GM18505 (cell line): ENCODE measurements at regions not wholly inside any gene's neighbourhood (a gene's known extent, or its start where the extent isn't known, plus 50 kb on each side); places are given as distances from the start of the nearest gene placed in this dataset.

ENCODE experiments used
- ATAC-seq: cut with Tn5 transposase; IDR thresholded peaks from one replicate; pipeline ENCODE4 v1.9.1; 2021; ENCODE audit not compliant: unreplicated experiment
- POLR2A ChIP-seq: IDR thresholded peaks from 4 replicates; pipeline ENCODE4 v1.6.1; 2011; ENCODE audit warnings: borderline replicate concordance; ENCODE audit not compliant: insufficient read depth, insufficient read length; ENCODE audit errors: extremely low read depth

DNA sequence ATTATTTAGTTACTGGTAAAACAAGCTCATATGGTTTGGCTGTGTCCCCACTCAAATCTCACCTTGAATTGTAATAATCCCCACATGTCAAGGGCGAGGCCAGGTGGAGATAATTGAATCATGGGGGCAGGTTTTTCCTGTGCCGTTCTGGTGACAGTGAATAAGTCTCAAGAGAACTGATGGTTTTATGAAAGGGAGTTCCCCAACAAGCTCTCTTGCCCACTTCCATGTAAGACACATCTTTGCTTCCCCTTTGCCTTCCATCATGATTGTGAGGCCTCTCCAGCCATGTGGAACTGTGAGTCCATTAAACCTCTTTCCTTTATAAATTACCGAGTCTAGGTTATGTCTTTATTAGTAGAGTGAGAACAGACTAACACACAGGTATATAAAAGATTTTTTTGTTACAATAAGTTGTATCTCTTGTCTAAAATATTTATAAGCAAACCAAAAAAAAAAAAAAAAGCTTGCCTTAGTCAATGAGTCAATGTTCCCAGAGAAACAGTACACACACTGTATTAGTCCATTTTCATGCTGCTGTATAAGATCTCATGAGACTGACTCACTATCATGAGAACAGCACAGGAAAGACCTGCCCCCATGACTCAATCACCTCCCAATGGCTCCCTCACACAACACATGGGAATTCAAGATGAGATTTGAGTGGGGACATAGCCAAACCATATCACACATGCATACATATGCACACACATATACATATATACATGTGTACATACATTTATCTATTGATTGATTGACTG is 138.3 kb downstream of the BASP1 start:
- no peak for TF ChIP-seq POLR2A
- no peak for ATAC-seq

DNA sequence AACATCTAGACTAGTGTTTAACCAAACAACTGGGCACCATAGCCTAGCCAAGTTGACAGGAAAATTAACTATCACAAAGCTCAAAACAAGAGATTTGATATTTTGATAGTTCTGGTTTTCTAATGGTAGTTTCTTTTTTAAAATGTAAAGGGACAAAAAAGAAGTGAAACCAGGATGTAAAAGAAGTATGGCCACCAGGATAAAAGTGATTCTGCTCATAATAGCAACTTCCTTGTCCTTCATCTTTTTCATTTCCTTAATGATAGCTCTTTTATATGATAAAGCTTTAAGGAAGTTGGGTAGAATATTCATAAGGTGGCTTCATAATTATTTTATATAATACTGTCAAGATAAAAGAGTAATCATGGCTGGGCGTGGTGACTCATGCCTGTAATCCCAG is 139.1 kb downstream of the BASP1 start:
- no peak for ATAC-seq

DNA sequence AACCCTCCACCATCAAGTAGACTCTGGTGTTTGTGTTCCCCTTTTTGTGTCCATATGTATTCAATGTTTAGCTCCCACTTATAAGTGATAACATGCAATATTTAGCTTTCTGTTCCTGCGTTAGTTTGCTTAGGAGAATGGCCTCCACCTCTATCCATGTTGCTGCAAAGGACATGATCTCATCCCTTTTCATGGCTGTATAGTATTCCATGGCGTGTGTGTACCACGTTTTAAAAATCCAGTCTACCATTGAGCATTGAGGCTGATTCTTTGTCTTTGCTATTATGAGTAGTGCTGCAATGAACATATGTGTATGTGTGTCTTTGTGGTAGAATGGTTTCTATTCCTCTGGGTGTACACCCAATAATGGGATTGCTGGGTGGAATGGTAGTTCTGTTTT is 140.1 kb downstream of the BASP1 start:
- ATAC-seq: no peak

More for the DNA sequence above, 139.1 kb downstream of the BASP1 start:
- TF ChIP-seq POLR2A: no peak

GRCh38 chr5:17358031-17358430 is 140.0 kb upstream of the TAF11L2 start:
- TF ChIP-seq POLR2A: no peak
- no peak for ATAC-seq

More for the DNA sequence above, 140.1 kb downstream of the BASP1 start:
- TF ChIP-seq POLR2A: no peak

DNA sequence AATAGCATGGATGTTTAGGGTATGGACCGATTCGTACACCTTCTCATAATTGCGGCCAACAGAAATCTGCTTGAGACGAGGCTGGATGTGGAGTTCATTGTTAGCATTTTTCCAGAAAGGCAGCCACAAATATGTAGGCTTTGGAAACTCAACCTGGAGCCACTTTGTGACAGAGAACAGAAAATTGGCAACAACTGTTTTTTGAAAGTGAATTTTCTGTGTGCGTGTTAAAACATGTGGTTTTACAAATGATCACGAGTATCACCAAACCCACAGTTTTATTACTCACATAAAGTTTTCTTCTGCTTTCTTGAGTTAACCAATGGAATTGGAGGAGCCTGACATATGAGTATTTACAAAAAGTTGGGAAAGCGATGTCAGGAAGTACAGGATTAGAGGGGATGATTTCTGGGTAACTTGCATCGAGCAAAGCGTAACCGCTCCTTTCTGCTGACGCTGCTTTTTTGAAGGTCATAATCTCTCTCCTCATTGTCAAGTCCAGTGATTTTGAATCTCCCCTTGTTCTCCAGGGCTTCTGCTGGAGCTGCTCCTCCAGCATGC is 138.5 kb upstream of the TAF11L2 start:
- TF ChIP-seq POLR2A: no peak
- ATAC-seq: no peak

GRCh38 chr5:17360879-17361278 is 137.2 kb upstream of the TAF11L2 start:
- TF ChIP-seq POLR2A: no peak
- no peak for ATAC-seq

DNA sequence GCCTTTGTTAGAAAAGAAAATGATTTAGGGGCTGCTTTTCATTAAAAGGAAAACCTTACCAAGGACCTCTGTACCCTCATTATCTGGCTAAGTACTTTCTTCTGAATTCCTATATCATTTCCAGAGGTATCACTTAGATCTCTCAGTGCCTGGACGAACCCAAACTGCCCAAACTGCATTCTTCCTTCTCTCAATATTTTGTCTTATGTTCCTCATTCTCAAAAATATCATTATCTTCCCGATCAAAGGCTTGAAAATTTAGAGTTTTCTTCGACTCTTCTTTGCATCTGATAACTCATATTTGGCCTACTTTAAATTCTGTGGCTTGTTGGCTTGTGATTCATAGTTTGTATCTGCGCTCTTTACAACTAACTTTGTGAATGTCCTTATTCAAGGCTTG is 136.7 kb upstream of the TAF11L2 start:
- no peak for TF ChIP-seq POLR2A
- ATAC-seq: no peak

- no peak for TF ChIP-seq POLR2A
- no peak for ATAC-seq
Observed at GRCh38 chr5:17364987-17365810, 132.8 kb upstream of the TAF11L2 start.

DNA sequence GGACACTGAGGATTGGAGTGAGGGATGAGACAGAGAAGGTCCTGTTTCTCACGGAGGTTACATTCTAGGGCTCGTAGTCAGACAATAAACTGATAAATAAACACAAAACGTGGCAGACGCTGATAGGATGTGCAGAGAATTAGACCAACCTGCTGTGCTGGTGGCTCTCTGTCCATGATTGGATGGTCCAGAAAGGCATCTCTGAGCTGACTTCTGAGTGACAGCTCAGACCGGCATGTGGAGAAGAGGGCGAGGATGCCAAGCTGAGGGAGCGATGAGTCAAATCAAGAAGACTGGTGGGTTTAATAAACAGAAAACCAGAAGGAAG is 132.3 kb upstream of the TAF11L2 start:
- ATAC-seq: no peak
- TF ChIP-seq POLR2A: no peak

DNA sequence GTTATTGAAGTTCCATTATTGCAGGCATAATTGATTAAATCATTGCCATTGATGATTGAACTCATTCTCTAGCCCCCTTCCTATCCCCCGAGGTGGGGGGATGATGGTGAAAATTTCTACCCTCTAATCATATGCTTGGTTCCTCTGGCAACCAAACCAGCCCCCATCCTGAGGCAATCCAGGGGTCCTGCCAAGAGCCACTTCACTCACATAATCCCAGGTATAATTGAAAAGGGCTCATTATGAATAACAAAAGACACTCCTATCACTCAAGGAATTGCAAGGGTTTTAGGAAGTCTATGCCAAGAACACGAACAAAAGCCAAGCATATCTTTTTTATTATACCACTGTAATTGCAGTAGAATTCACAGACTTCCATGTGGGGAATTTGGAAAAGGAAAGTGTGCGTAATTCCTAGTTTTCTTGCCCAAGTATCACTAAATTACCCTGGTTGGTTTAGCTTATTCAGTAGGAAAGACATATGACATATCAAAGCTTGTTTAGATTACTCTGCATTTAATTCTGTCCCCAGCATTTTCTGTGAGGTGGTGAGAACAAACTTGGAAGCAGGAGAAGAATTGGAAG is 130.7 kb upstream of the TAF11L2 start:
- ATAC-seq: no peak
- no peak for TF ChIP-seq POLR2A

GRCh38 chr5:17370651-17371050 is 127.4 kb upstream of the TAF11L2 start:
- no peak for ATAC-seq
- TF ChIP-seq POLR2A: no peak

- no peak for TF ChIP-seq POLR2A
- no peak for ATAC-seq
Observed at GRCh38 chr5:17373406-17373805, 124.6 kb upstream of the TAF11L2 start.

DNA sequence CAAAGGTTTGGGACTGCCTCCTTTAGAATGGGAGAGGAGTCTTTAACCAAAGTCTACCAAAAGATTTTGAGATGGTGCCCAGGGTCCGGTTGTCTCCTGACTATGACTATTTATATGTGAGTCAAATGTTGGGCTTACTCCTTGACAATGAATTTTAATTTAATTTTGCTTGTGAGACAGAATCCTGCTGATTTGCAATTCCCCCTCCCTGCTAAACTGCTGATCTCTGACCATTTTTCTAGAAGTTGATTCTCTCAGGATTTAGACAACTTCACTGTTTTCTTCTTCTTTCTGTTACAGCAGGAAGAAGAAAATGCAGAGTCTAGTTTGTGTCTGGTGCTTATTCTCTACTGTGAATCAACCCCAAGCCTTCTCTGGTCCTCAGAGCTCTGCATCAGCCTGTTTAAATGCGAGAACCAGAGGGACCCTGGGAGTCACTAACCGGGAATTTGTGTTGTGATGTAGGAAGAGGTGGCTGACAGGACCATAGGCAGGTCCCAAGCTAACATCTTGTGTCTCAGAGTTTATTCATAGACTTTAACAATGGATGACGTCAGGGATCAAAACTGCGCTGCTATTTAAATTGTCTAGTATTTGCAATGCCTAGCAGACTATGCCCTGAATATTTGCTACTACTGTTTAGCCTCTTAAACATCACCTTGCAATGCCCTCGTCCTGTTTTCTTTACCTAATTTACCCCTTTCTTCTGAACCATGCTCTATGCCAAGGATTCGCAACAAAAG is 124.0 kb upstream of the TAF11L2 start:
- TF ChIP-seq POLR2A: no peak

More for the DNA sequence above, 124.0 kb upstream of the TAF11L2 start:
- no peak for ATAC-seq
